Spinal cord (tissue), 9 donors: ENCODE measurements at regions not wholly inside any gene's neighbourhood (a gene's known extent, or its start where the extent isn't known, plus 50 kb on each side); places are given as distances from the start of the nearest gene placed in this dataset.
A peak's percentile ranks its signal among the peaks of the same experiment; 100 is the strongest.

Experiments
- DNase-seq, 6 donors: peaks; one replicate each; pipeline versions ENCODE4 v3.0.0 to v3.0.0-alpha.2; 2013 to 2015; ENCODE audit warnings: low spot score in 6 of 6, low read depth in 4 of 6
- H3K27ac ChIP-seq: one replicate; pipeline ENCODE4 v1.5.1; 2013; ENCODE audit warnings: low read depth, low read length, control low read depth
- H3K27me3 ChIP-seq: one replicate; pipeline ENCODE4 v1.6.1; 2013; ENCODE audit warnings: low read length; ENCODE audit not compliant: control insufficient read depth, insufficient read depth
- H3K36me3 ChIP-seq: one replicate; pipeline ENCODE4 v1.6.1; 2013; ENCODE audit warnings: low read length; ENCODE audit not compliant: control insufficient read depth, insufficient read depth
- H3K4me1 ChIP-seq: one replicate; pipeline ENCODE4 v1.6.1; 2013; ENCODE audit warnings: low read length; ENCODE audit not compliant: control insufficient read depth, insufficient read depth
- H3K4me3 ChIP-seq: one replicate; pipeline ENCODE4 v1.5.1; 2013; ENCODE audit warnings: low read depth, low read length, control low read depth
- H3K9me3 ChIP-seq: one replicate; pipeline ENCODE4 v1.6.1; 2013; ENCODE audit warnings: low read length; ENCODE audit not compliant: control insufficient read depth, insufficient read depth
- WGBS: methylation state at CpG from one replicate; pipeline ENCODE4 v1.1.5; 2013; ENCODE audit warnings: missing lambda C conversion rate; ENCODE audit not compliant: insufficient coverage; 5-methylcytosine and 5-hydroxymethylcytosine counted together
- donor health status: healthy.

GRCh38 chr2:241956521-241957110 is 87.1 kb downstream of the RTP5 start:
- Histone ChIP-seq H3K4me3 (no peak overlapping the region), H3K4me1 (peaks cover 5% of the 10 kb centered on the region), H3K27ac (no peak overlapping the region), H3K27me3 (no peaks in the 10 kb centered on the region), H3K36me3 (peaks cover 15% of the 10 kb centered on the region), H3K9me3 (no peaks in the 10 kb centered on the region)
- WGBS = 95% methylated on average over 13 of the region's 13 CpGs
- no peak for DNase-seq

- Histone ChIP-seq H3K4me1 (peaks cover 5% of the 10 kb centered on the region), H3K9me3 (no peaks in the 10 kb centered on the region), H3K4me3 (no peak overlapping the region), H3K27me3 (no peaks in the 10 kb centered on the region), H3K27ac (no peak overlapping the region), H3K36me3 (peaks cover 13% of the 10 kb centered on the region)
- DNase-seq = no peak
- WGBS = 76% methylated on average over 14 of the region's 14 CpGs
Observed at GRCh38 chr2:241957276-241957675, 87.7 kb downstream of the RTP5 start.

DNA sequence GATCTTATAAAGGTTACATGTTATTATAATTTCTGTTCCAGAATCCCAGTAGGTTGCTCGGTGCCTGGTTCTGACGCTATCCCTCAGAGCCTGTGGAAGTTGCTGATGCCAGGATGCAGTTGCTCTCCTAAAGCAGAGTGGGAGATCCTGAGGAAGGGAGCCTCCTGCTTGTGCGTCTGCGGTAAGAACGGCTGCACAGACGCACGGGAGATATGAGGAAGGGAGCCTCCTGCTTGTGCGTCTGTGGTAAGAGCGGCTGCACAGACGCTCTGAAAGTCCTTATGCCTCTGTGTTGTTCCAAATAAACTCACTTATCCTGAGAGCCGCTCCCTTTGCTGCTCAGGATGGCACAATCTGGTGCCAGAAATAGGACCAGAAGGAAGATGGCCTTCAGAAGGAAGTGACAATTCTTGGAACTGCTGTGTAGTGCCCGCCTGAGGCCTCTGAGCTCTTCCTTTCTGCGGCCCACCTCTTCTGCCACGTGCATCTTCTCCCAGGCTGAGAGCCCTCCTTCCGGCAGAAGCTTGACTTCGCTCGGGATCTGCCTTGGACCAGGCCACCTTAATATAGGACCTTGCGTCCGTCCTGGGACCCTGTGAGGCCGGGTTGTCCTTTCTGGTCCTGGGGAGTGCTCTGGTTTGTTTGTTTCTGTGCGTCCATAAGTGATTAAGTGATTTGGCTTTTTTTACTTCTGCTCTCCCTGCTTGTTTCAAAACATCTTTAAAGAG is 89.5 kb downstream of the RTP5 start:
- Histone ChIP-seq H3K27me3 (no peaks in the 10 kb centered on the region), H3K4me3 (no peak overlapping the region), H3K27ac (no peak overlapping the region), H3K36me3 (peaks cover 5% of the 10 kb centered on the region), H3K9me3 (no peaks in the 10 kb centered on the region), H3K4me1 (peaks cover 5% of the 10 kb centered on the region)
- peak in 2 of 6 donors; percentile 8 to 26 for DNase-seq
- 77% methylated on average over 17 of the region's 21 CpGs for WGBS

- Histone ChIP-seq H3K27me3 (no peaks in the 10 kb centered on the region), H3K36me3 (peaks cover 5% of the 10 kb centered on the region), H3K4me1 (peaks cover 5% of the 10 kb centered on the region), H3K27ac (no peak overlapping the region), H3K9me3 (no peaks in the 10 kb centered on the region), H3K4me3 (no peak overlapping the region)
- peak in 1 of 6 donors; percentile 71 for DNase-seq
- no CpG with 5 or more reads among the region's 3 CpGs for WGBS
Observed at GRCh38 chr2:241959751-241960269, 90.3 kb downstream of the RTP5 start.

- Histone ChIP-seq H3K27me3 (no peaks in the 10 kb centered on the region), H3K4me3 (no peak overlapping the region), H3K9me3 (no peaks in the 10 kb centered on the region), H3K4me1 (peaks cover 5% of the 10 kb centered on the region), H3K36me3 (peaks cover 4% of the 10 kb centered on the region), H3K27ac (no peak overlapping the region)
- no peak for DNase-seq
- 87% methylated on average over 9 of the region's 9 CpGs for WGBS
Observed at GRCh38 chr2:241961454-241961853, 91.9 kb downstream of the RTP5 start.

GRCh38 chr2:241964133-241964532 is 94.6 kb downstream of the RTP5 start:
- Histone ChIP-seq H3K27me3 (no peaks in the 10 kb centered on the region), H3K4me3 (no peak overlapping the region), H3K9me3 (no peaks in the 10 kb centered on the region), H3K4me1 (peaks cover 9% of the 10 kb centered on the region), H3K36me3 (peaks cover 5% of the 10 kb centered on the region), H3K27ac (no peak overlapping the region)
- DNase-seq = peak in 1 of 6 donors; percentile 22
- WGBS = 74% methylated on average over 3 of the region's 7 CpGs

GRCh38 chr2:241965931-241966412 is 96.4 kb downstream of the RTP5 start:
- DNase-seq = peak in 1 of 6 donors; percentile 27
- Histone ChIP-seq H3K36me3 (peaks cover 5% of the 10 kb centered on the region), H3K27ac (no peak overlapping the region), H3K27me3 (no peaks in the 10 kb centered on the region), H3K4me3 (no peak overlapping the region), H3K4me1 (peaks cover 6% of the 10 kb centered on the region), H3K9me3 (no peaks in the 10 kb centered on the region)
- 55% methylated on average over 11 of the region's 11 CpGs for WGBS

DNA sequence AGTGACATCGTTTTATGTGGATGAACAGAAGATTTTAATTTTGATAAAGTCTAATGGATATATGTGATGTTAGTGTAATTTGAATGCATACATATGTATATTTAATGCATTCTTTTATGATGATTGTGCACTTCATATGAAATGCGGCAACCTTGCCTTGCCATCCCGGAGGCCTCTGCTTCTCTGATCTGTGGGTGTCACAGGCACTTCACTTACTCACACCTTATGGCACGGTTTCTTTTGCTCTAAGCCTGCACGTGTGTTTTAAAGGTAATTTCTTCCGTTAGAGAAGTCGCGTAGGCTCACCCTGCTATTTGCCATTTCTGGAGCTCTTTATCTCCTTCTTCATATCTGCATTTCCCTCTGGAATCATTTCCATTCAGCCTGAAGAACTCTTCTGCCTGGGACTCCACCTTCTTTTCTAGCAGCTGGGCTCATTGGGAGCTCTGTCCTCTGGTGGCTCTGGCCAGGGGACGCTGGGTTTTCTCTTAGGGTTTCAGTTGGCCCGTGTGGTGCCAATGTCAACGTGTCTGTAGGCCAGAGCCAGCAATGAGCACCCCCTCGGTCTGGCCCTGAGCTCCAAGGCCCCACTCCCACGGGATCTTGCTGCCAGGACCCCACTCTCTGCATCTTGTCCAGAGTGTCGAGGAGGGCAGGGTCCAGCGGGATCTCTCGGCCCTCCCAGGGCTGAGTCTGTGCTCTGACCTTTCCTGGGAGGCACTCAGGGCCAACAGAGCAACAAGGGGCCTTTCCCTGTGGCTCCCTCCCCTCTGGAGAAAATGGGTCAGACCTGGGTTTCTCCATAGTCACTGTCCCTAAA is 97.3 kb downstream of the RTP5 start:
- H3K4me1 ChIP-seq = peaks cover 6% of the 10 kb centered on the region
- H3K27me3 ChIP-seq = no peaks in the 10 kb centered on the region
- H3K36me3 ChIP-seq = peaks cover 5% of the 10 kb centered on the region
- no peak overlapping the region for H3K4me3 ChIP-seq
- 85% methylated on average over 13 of the region's 16 CpGs for WGBS
- no peaks in the 10 kb centered on the region for H3K9me3 ChIP-seq
- H3K27ac ChIP-seq = no peak overlapping the region
- no peak for DNase-seq

DNA sequence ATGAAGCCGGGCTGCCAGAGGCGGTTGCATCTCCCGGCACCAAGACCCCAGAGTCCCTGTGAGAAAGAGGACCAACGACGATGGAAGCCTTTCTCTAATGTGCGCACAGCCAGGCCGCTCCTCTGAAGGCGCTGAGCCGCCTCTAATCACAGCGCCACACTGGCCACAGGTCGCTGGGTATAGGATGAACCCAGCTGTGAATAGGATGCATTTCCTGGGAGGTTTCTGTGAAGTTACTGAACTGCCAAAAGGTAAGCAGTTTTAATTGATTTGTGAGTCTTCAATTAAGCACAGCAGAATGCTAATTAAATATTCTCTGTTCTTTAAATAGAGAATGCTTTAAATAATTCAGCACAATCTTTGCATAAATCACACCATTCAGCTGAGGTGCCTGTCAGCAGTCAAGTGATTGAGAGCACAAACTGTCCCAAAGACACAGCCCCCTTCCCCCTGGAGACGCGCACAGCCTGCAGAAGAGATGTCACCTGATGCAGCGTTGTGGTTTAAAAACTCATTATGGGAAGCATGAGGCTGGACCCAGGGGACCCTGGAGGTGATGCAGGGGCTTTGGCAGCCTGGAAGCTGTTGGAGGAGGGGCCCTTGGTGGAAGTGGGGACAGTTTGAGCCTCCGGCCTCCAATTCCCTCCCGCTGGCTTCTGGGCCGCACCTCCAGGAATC is 98.1 kb downstream of the RTP5 start:
- H3K4me1 ChIP-seq = peaks cover 6% of the 10 kb centered on the region
- H3K27ac ChIP-seq = no peak overlapping the region
- peak in 1 of 6 donors; percentile 27 for DNase-seq
- H3K4me3 ChIP-seq = no peak overlapping the region
- H3K27me3 ChIP-seq = no peaks in the 10 kb centered on the region
- no peaks in the 10 kb centered on the region for H3K9me3 ChIP-seq
- WGBS = 74% methylated on average over 10 of the region's 17 CpGs
- peaks cover 5% of the 10 kb centered on the region for H3K36me3 ChIP-seq
